ENCODE measurements at regions not wholly inside any gene's neighbourhood (a gene's known extent, or its start where the extent isn't known, plus 50 kb on each side); places are given as distances from the start of the nearest gene placed in this dataset.

DNA sequence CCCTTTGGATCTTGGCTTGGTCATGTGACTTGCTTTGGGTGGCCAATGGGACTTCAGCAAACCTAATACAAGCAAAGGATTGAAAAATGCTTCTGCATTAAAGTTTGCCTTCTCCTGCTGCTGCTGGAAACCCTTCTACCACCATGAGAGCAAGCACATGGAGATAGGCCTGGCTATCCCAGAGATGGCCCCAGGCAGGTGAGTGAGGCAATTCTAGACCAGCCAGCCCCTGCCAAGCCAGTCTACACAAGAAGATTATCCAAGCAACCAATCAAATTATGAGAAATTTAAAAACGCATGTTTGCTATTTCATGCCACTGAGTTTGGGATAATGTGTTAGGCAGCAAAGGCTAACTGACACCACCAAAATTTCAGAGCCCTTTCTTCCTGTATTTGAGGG is 274.3 kb downstream of the TFAP2C start:
- Histone ChIP-seq H2BK5ac (ENCODE audit: insufficient read length, low read length) (no peak overlapping the region), H4K8ac (replicated peaks; ENCODE audit: insufficient read length, low read depth, low read length) (no peak overlapping the region), H3K79me1 (ENCODE audit: insufficient read depth, low read depth, low read length, poor library complexity, severe bottlenecking) (no peaks in the 10 kb centered on the region), H2BK120ac (ENCODE audit: low read depth, low read length, poor library complexity, severe bottlenecking) (no peak overlapping the region), H4K91ac (ENCODE audit: insufficient read length, low read depth, low read length) (no peak overlapping the region), H3T11ph (ENCODE audit: low read length) (no peak overlapping the region), H3K27me3 (ENCODE audit: insufficient read depth, low read length) (no peaks in the 10 kb centered on the region), H3K23ac (ENCODE audit: insufficient read length, low read depth, low read length) (no peak overlapping the region), H3K79me2 (ENCODE audit: insufficient read depth, low read length) (no peaks in the 10 kb centered on the region), H4K20me1 (ENCODE audit: control insufficient read depth, insufficient read depth, insufficient read length) (no peaks in the 10 kb centered on the region), H2BK15ac (ENCODE audit: low read depth, low read length) (no peak overlapping the region), H4K5ac (ENCODE audit: insufficient read length, low read depth, low read length) (no peak overlapping the region), H3K56ac (ENCODE audit: insufficient read length, low read depth, low read length) (no peak overlapping the region), H3K27ac (ENCODE audit: insufficient read length, low read depth, low read length) (no peak overlapping the region), H3K18ac (ENCODE audit: insufficient read length, low read depth, low read length) (no peak overlapping the region), H3K23me2 (ENCODE audit: insufficient read length, low read depth, low read length, poor library complexity, severe bottlenecking) (no peaks in the 10 kb centered on the region), H3K9me3 (ENCODE audit: control insufficient read depth, low read depth, low read length) (no peaks in the 10 kb centered on the region), H3K4me2 (ENCODE audit: insufficient read depth, insufficient read length, low read length) (no peak overlapping the region), H2BK12ac (ENCODE audit: insufficient read length, low read depth, low read length) (no peak overlapping the region), H3K14ac (ENCODE audit: insufficient read depth, low read length) (no peak overlapping the region), H3K4ac (ENCODE audit: low read depth, low read length) (no peak overlapping the region), H2AFZ (ENCODE audit: low read length) (no peak overlapping the region), H2BK20ac (ENCODE audit: low read depth, low read length, poor library complexity, severe bottlenecking) (no peak overlapping the region), H3K9ac (ENCODE audit: extremely low read depth, insufficient read length, low read length) (no peak overlapping the region), H2AK5ac (ENCODE audit: insufficient read length, low read length) (no peak overlapping the region), H3K4me1 (ENCODE audit: insufficient read depth, low read length) (no peaks in the 10 kb centered on the region)
- DNase-seq, result no peak
- Mint-ChIP-seq H3K27me3 (ENCODE audit: low read depth) (peaks cover 28% of the 10 kb centered on the region), H3K9me3 (peaks cover 4 to 12% of the 10 kb centered on the region in 2 experiments; a peak in 4 of 5 replicates), H3K4me3 (no peak overlapping the region), H3K4me1 (peaks cover 0 to 8% of the 10 kb centered on the region in 2 experiments; a peak in 3 of 4 replicates), H3K27ac (no peak overlapping the region), H3K36me3 (ENCODE audit: insufficient read depth in 1 of 3, low read depth in 3 of 3) (peaks cover 0 to 12% (median 3%) of the 10 kb centered on the region in 3 experiments; a peak in 4 of 7 replicates)
- TF ChIP-seq, protein P1, sequence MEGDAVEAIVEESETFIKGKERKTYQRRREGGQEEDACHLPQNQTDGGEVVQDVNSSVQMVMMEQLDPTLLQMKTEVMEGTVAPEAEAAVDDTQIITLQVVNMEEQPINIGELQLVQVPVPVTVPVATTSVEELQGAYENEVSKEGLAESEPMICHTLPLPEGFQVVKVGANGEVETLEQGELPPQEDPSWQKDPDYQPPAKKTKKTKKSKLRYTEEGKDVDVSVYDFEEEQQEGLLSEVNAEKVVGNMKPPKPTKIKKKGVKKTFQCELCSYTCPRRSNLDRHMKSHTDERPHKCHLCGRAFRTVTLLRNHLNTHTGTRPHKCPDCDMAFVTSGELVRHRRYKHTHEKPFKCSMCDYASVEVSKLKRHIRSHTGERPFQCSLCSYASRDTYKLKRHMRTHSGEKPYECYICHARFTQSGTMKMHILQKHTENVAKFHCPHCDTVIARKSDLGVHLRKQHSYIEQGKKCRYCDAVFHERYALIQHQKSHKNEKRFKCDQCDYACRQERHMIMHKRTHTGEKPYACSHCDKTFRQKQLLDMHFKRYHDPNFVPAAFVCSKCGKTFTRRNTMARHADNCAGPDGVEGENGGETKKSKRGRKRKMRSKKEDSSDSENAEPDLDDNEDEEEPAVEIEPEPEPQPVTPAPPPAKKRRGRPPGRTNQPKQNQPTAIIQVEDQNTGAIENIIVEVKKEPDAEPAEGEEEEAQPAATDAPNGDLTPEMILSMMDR (conservative IDR thresholded peaks at IDR 0.05), result no peak
- no CpG with 5 or more reads among the region's 1 CpG for WGBS (ENCODE audit: extremely low coverage, insufficient read length, low lambda C conversion rate)
